ENCODE measurements at regions not wholly inside any gene's neighbourhood (a gene's known extent, or its start where the extent isn't known, plus 50 kb on each side); places are given as distances from the start of the nearest gene placed in this dataset.
"Not testable (repeated sequence)": the region's sequence is repeated elsewhere in the genome, so short reads cannot be mapped to it uniquely, and the experiment has no call there.

DNA sequence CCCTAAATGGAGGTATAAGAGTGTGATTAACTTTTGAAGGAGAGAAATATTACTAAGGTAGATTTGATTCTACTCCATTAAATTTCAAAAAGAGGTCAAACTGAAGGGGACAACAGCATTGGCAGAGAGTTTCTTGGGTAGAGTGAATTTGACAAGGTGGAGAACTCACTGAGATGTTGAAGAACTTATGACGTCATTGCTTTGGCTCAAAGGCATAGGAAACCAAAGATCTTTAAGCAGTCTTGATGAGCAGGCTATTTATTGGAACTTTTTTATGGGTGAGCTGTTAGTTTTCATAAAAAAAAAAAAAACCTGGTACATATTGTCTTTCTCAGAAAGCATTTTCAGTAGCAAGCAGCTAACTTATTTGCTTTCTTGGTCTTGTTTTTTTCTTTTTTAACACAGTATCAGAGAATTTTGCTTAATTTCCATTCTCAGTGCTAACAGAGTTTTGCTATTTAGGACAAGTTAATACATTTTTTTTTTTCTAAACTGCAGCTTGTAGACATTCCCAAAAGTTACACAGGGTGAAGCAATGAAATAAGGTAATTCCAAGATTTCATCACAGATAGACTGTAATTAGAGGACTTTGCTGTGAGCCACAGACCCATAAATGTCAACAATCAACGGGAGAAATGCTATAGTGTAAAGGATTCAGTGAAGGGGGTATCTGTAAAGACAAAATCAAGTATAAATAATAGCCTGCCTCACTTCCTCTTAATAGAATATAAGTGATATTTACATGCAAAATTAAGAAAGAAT, 412.2 kb upstream of the KLHL1 start:
- no peak for DNase-seq (ENCODE audit: low read depth, low spot score)

DNA sequence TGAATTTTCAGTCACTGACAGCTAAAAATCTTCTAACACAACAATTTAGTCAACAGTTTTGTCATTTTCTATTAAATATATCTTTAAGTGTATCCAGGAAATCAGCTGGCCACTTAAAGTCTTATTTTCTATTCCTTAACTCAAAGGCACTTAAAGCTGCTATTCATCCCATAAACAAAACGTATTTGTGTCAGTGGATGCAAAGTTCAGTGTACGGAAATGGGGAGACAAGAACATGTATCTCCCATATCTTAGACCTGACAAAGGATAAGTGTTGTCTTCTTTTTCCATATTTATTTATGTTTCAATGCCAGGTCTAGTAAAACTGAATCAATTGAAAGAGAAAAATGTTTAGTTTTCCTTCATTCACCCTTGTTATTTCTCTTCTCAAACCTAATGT, 409.8 kb upstream of the KLHL1 start:
- no peak for DNase-seq (ENCODE audit: low read depth, low spot score)

DNA sequence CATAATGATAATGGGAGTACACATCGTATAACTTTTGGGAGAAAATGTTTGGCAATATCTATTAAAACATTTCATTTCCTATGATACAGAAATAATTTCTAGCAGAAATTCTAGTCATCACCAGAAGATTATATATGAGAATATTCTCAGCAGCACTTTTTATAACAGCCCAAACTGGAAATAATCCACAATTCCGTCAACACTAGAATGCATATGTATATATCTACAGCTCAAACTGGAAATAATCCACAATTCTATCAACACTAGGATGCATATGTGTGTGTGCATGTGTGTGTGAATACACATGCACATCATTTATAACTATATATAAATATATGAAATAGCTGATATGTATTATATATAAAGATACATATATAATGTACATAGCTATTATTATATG, 408.0 kb upstream of the KLHL1 start:
- DNase-seq (ENCODE audit: low read depth, low spot score), result no peak

DNA sequence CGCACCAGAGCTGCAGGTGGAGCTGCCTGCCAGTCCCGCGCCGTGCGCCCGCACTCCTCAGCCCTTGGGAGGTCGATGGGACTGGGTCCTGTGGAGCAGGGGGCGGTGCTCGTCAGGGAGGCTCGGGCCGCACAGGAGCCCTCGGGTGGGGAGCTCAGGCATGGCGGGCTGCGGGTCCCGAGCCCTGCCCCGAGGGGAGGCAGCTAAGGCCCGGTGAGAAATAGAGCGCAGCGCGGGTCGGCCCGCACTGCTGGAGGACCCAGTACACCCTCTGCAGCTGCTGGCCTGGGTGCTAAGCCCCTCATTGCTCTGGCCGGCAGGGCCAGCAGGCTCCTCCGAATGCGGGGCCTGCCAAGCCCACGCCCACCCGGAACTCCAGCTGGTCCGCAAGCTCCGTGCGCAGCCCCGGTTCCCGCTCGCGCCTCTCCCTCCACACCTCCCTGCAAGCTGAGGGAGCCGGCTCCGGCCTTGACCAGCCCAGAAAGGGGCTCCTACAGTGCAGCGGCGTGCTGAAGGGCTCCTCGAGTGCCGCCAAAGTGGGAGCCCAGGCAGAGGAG, 403.7 kb upstream of the KLHL1 start:
- not testable (repeated sequence) for DNase-seq (ENCODE audit: low read depth, low spot score)

DNA sequence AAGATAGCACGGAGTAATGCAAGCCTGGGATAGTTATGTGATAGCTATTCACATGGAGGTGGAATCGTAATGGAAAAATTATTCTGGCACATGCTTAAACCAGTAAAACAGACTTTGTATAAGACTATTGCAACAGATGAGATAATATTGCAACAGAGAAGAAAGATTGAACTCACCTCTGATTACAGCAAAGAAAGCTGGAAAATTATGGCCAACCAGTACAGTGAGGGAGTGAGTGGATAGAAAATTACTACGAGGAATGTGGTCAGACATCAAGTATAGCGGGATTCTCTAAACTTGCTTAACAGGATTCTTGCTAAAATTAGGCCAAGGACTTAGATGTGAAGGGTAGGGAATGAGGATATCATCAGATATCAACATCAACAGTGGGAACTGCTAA, 397.6 kb upstream of the KLHL1 start:
- no peak for DNase-seq (ENCODE audit: low read depth, low spot score)

DNA sequence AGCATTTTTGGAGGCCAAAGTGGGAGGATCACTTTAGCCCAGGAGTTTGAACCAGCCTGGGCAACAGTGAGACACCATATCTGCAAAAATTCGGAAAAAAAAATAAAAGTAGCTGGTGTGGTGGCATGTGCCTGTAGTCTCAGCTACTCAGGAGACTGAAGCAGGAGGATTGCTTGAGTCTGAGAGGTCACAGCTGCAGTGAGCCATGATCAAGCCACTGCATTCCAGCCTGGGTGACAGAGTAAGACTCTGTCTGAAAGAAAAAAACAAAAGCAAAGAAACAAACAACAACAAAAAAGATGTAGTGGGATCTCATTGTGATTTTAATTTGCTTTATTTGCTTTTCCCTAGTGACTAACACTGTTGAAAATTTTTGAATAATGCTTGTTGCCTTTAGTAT, 394.7 kb upstream of the KLHL1 start:
- DNase-seq (ENCODE audit: low read depth, low spot score), result no peak

DNA sequence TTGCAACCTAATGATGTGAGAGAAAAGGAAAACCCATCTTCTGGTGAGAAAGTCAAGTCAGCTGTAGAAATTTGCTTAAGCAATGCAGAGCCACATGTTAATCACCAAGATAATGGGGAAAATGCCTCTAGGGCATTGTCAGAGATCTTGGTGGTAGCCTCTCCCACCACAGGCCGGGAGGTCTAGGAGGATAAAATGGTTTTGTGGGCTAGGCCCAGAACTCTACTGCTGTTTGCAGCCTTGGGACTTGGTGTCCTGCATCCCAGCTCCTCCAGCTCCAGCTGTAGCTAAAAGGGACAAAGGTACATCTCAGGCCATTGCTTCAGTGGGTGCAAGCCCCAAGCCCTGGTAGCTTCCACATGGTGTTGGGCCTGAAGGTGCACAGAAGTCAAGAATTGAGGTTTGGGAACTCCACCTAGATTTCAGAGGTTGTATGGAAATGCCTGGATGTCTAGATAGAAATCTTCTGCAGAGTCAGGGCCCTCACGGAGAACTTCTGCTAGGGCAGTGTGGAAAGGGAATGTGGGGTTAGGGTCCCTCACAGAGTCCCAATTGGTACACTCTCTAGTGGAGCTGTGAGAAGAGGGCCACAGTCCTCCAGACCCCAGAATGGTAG, 382.2 kb upstream of the KLHL1 start:
- no peak for DNase-seq (ENCODE audit: low read depth, low spot score)

DNA sequence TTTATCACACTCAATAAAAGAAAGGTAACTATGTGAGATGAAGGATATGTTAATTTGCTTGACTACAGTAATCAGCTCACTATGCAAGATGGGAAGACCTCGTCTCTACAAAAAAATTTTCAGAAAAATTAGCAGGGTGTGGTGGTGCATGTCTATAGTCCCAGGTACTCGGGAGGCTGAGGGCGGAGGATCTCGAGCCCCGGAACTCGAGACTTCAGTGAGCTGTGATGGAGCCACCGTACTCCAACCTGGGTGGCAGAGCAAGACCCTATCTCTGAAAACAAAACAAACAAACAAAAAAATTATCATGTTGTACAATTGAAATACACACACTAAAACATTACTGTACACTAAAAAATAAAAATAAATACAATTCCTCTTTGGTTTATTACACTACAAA, 376.7 kb upstream of the KLHL1 start:
- no peak for DNase-seq (ENCODE audit: low read depth, low spot score)

DNA sequence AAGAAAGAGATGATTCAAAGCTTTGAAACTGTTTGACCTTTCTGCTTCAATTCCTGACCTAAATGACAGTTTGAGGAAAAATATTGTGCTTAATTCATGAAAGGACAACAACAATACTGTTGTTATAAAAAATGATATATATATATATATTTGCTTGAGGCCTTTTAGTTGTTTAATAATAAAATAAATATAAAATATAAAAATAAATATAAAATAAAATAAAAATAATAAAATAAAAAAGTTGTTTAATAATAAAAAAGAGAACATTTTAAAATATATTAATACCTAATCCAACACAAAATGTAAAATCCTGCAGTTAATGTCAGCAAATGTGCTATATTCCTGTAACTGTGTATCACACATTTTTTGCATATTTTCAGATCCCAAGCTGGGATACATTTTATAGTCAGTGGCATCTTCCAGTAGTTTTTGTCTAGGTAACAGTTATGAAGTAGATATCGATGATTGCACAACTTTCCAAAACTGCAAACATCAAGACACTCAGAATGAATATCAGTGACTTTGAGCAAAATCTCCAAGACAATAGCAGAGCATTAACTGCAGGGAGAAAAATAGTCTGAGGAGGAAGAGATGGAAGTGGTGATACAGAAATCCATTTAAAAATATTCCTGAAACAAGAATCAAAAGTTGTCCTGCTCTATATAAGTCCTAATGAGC, 375.5 kb upstream of the KLHL1 start:
- DNase-seq (ENCODE audit: low read depth, low spot score), result no peak

DNA sequence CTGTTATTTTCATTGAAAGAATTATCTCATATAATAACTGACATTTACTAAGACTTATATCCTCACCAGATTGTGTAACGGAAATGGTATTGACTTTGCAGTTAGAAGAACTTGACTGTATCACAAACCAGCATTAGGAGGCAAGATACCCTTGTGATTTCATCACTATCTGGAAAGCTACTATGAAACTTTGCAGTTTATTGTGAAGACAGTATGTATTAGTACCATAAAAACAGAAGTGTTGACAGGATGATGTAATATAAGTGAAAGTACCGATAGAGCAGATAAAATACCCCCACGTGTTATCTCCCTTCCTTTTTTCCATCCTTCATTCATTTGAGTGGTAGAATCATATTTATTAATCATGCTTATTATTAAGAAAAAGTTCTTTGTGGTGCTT, 365.7 kb upstream of the KLHL1 start:
- DNase-seq (ENCODE audit: low read depth, low spot score), result no peak

DNA sequence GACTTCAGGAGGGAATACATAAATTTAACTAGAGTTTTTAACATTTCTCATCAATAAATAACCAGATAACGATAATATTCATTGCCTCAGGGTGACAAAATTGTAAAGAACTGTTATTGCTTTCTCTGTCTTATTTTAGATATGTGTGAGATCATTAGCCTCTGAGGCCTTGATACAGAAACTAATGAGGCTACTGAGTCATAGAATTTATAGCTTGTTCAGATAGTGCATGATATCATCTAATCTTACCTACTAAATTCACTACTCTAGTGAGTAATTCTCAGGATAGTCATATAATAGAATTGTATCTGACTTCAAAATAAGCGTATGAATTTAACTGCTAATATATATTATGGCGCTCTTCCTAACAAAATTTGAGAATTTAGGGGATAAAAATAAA, 360.8 kb upstream of the KLHL1 start:
- no peak for DNase-seq (ENCODE audit: low read depth, low spot score)

DNA sequence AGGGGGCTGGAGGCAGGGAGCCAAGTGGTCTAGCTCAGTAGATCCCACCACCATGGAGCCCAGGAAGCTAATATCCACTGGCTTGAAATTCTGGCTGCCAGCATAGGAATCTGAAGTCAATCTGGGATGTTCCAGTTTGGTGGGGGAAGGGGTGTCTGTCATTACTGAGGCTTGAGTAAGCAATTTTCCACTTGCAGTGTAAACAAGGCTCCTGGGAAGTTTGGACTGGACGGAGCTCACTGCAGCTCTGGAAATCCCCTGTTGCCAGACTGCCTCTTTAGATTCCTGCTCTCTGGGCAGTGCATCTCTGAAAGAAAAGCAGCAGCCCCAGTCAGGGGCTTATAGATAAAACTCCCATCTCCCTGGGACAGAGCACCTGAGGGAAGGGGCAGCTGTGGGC, 349.2 kb upstream of the KLHL1 start:
- DNase-seq (ENCODE audit: low read depth, low spot score), result no peak

DNA sequence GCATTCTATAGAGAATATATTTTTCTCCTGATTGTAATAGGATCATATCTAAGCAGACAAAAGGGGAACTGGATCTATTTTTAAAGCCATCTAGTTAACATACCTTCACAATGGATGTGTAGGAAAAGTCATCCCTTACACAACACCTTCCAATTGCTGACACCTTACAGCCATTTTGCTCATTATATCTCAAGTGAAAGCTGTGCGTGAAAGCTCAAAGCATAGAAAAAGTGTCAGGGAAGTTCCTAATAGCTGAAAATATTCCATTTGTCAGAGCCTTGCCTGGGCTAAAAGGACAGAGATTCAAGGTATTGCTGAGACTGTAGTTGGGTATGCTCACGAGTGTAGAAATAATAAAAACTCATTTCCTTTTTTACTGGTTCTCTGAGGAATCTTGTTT, 340.6 kb upstream of the KLHL1 start:
- DNase-seq (ENCODE audit: low read depth, low spot score), result no peak

DNA sequence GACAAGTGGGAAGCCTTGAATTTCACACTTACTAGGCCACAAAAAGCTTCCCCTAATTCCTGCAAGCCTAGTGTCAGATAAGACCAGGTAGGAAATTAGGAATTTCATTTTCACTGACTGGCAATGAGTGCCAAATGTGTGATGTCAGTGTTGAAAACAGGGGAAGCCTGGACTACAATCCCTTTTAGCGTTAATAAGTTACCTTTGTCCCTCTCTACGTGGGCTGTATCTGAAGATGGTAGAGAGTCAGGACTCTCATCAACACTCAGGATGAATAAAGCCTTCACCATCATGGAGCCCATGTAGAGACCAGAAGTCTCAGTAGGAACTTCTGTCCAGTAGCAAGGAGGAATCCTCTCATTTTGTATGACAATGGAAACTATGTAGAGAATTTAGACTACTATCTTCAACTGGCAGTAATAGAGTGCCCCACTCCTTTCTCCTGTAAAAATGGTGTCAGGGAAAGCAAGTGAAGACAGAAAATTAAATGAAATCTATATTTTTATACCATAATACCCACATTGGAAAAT, 324.1 kb upstream of the KLHL1 start:
- DNase-seq (ENCODE audit: low read depth, low spot score), result peak; percentile 40

DNA sequence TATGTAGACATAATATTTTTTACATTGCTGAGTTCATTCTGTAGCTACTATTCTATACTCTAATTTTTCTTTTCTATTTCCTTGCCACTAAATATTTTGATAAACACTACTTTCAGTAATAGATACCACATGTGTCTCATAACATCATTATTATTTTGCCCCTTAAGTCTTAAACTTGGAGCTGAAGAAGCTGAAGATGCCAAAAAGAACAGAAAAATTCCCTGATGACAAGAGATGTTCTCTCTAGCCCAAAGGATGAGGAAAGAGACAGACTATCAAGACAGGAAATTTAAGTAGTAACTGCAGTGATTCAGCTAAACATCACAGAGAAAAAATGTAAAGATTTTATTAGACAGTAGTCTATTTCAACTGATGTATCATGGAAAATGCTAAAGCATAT, 322.0 kb upstream of the KLHL1 start:
- DNase-seq (ENCODE audit: low read depth, low spot score), result no peak

DNA sequence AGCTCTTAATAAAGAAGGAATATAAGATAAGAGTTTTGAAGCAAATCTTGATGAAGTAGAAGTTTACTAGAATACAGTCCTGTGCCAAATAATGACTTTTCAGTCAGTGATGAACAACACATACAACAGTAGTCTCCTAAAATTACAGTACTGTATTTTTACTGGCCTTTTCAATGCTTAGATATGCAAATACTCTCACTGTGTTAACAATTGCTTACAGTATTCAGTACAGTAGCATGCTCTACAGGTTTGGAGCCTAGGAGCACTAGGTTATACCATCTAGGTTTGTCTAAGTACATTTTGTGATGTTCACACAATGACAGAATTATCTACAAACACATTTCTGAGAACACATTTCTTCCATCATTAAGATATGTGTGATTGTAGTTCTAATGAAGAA, 316.7 kb upstream of the KLHL1 start:
- no peak for DNase-seq (ENCODE audit: low read depth, low spot score)

DNA sequence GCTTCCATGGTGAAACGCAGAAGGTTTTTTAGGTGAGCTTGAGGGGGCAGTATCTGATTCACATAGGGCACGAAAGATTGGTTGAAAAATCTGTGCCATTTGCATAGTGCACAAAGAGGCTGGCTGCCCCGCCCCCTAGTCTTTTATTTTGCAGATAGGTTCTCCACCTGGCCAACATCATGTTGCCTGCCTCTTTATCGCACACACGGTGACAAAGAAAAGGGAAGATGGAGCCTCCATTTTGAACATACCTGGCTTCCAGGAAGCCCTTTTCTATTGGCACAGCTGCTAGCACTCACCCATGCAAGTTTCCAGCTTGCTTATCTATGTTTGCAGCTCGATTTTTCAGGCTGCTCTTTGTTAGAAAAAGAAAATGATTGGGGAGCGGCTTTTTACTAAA, 316.2 kb upstream of the KLHL1 start:
- DNase-seq (ENCODE audit: low read depth, low spot score), result peak; percentile 45

DNA sequence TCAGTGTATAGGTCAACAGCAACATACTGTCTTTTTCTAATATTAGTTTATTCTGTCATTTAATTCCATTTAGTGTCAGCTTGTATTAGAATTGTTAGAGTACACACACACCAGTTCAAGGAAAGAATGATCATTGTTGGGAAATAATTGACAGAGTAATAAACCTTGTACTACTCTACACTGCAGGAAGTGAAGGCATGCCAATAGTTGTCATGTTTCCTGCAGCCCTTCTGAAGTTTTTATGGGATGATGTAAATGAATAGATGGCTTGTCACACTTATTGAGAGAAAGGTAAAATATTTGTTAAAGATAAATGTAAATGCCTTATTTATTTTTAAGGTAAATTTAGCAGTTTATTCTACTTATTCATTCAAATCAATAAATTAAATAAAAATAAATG, 306.9 kb upstream of the KLHL1 start:
- DNase-seq (ENCODE audit: low read depth, low spot score), result no peak

DNA sequence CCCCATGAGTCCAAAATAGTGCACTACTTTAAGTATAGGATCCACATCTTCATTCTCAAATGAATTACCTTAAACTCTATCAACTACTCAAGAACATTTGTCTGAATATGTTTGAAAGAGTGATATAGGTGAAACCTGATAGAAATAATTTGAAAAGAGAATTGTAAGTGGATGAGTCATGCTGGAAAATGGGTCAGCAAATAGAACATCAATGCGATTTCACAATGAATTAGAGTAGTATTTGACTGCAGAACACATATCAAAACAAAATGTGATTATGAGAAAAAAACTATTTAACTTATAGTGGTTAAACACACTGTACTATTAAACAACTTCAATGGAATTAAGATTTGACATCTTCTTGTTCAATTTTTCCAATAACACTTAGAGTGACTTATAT, 300.6 kb upstream of the KLHL1 start:
- DNase-seq (ENCODE audit: low read depth, low spot score), result no peak

DNA sequence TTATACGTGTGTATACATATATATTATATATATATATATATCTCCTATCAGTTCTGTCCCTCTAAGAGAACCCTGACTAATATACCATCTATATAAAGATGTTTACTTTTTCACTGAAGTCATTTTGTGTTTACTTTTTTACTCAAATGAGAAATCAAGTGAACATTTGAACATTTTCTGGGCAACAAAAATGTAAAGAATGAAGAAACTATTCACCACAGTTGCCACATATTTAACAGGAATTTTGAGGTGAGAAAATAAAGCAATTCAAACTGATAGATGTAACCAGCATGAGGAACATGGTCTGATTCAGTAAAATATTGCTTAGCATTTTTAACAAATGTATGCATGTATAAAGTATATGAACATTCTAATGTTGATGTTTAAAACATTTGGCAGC, 299.2 kb upstream of the KLHL1 start:
- no peak for DNase-seq (ENCODE audit: low read depth, low spot score)

DNA sequence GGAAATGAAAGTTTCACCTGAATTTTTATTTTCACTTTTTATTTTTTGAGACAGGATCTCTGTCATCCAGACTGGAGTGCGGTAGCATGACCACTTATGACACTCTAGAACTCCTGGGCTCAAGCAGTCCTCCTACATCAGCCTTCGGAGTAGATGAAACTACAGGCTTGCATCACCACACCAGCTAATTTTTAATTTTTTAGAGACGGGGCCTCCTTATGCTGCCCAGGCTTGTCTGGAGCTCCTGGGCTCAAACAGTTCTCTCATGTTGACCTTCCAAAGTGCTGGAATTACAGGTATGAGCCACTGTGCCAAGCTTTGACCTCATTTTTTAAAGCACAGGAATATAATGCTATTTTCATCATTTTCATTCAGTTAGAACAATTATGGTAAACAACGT, 297.0 kb upstream of the KLHL1 start:
- no peak for DNase-seq (ENCODE audit: low read depth, low spot score)

DNA sequence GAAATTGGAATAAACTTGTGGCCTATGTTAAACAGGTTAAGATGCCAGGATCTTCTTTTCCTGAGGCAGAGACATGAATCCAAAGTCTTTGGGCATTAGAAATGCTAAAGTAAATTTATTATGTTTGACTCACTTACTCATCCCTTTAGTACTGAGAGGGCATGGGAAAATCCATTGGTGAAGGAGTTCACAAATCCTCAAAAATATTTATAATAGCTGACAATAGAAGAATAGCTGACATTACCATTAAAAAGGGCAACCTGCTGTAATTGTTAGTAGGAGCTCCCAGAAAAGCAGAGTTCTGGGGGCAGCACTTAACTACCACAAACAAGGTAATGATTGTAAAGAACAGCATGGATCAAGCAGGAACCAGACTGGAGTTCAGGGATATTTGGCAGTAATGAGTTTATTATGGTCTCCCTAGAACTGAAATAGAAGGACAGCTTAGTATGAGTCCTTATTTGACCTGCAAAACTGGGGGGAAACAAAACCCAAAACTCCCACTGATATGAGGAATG, 285.8 kb upstream of the KLHL1 start:
- no peak for DNase-seq (ENCODE audit: low read depth, low spot score)

Data from iPS DF 19.7 (cell line).